ENCODE measurements at regions not wholly inside any gene's neighbourhood (a gene's known extent, or its start where the extent isn't known, plus 50 kb on each side); places are given as distances from the start of the nearest gene placed in this dataset.
"Not testable (repeated sequence)": the region's sequence is repeated elsewhere in the genome, so short reads cannot be mapped to it uniquely, and the experiment has no call there.

DNA sequence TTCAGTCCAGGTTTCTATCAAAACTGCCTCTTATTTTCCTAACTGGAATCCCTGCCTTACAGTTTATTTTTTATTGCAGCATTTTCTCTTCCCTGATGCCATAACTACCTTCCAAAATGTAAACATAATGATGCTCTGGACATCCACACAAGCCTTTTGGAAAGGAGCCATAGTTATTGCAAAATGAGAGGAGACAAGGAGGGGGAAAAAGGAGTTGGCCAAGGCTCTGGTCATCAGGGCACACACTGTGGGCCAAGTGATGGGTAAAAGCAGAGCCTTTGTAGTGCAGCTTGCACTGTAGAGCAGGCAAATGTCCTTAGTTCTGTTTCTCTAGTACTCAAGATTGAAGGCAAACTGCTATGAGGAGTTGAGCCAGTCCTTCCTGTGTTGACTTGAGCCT lies 289.3 kb upstream of the MTPN start:
- TF ChIP-seq, protein P1, sequence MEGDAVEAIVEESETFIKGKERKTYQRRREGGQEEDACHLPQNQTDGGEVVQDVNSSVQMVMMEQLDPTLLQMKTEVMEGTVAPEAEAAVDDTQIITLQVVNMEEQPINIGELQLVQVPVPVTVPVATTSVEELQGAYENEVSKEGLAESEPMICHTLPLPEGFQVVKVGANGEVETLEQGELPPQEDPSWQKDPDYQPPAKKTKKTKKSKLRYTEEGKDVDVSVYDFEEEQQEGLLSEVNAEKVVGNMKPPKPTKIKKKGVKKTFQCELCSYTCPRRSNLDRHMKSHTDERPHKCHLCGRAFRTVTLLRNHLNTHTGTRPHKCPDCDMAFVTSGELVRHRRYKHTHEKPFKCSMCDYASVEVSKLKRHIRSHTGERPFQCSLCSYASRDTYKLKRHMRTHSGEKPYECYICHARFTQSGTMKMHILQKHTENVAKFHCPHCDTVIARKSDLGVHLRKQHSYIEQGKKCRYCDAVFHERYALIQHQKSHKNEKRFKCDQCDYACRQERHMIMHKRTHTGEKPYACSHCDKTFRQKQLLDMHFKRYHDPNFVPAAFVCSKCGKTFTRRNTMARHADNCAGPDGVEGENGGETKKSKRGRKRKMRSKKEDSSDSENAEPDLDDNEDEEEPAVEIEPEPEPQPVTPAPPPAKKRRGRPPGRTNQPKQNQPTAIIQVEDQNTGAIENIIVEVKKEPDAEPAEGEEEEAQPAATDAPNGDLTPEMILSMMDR (IDR thresholded peaks at IDR 0.05; ENCODE audit: unreplicated experiment in 3 of 3) = no peak
- Mint-ChIP-seq H3K4me1 (no peaks in the 10 kb centered on the region), H3K9me3 (peaks cover 50% of the 10 kb centered on the region)

DNA sequence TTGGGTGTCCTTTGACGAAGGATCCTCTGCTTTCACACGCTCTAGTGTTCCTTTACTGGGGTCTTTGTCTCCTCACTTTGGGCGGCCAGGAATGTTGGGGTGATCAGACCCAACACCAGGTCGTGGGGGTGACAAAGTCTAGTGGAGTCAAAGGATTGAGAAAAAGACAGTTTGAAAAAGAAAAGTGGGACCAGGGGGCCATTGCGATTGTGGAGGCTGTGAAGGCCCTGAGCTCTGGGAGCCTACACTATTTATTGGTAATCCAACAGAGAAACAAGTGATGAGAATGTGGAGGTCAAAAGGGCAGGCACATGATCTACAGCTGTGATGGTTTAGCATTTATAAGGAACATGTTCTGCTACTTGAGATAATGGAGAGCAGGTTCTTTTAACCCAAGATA lies 287.1 kb upstream of the MTPN start:
- not testable (repeated sequence) for H3K27ac Mint-ChIP-seq; H3K36me3 Mint-ChIP-seq (ENCODE audit: low read depth); H3K4me1 Mint-ChIP-seq; H3K27me3 Mint-ChIP-seq (ENCODE audit: low read depth); H3K4me3 Mint-ChIP-seq
- peaks cover 67% of the 10 kb centered on the region for H3K9me3 Mint-ChIP-seq

More for the DNA sequence above, 289.3 kb upstream of the MTPN start:
- no peaks in the 10 kb centered on the region for H3K27me3 Mint-ChIP-seq (ENCODE audit: low read depth)
- peaks cover 4% of the 10 kb centered on the region for H3K36me3 Mint-ChIP-seq (ENCODE audit: low read depth)
- no peak overlapping the region for H3K27ac Mint-ChIP-seq
- no peak overlapping the region for H3K4me3 Mint-ChIP-seq

DNA sequence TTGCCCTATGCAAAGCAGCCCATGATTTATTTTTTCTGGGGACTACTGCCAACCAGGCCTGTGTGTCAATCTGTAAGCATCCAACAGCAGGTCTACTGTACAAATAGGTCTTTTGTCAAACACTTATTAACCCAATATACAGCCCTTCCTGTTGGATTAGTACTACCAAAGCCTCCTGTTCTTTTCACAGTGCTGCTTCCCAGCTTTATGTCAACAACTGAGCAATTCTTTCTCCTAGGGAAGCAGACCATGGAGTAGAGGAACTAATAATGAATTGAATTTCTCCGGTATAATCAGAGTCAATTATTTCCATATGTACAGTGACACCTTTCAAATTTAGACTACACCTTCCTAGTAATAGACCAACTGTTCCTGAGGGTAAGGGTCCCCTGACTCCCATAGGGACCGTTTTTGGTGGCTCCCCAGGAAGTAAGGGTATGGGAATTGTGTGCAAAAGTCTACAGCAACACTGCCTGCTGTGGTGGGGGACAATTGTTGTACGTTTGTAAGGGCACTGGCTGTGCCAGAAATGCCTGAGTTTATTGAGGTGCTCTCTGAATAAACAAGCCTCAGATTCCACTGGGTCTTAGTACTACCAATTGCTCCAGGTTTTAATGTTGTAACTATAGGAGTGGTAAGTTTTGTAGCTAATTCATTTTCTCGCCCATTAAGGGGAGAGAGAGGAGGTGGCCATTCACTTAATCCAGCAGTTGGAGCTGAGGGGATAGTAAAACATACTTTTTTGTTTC lies 286.1 kb upstream of the MTPN start:
- not testable (repeated sequence) for H3K27ac Mint-ChIP-seq; H3K36me3 Mint-ChIP-seq (ENCODE audit: low read depth); H3K4me3 Mint-ChIP-seq; H3K4me1 Mint-ChIP-seq; H3K27me3 Mint-ChIP-seq (ENCODE audit: low read depth)
- peaks cover 62% of the 10 kb centered on the region for H3K9me3 Mint-ChIP-seq

DNA sequence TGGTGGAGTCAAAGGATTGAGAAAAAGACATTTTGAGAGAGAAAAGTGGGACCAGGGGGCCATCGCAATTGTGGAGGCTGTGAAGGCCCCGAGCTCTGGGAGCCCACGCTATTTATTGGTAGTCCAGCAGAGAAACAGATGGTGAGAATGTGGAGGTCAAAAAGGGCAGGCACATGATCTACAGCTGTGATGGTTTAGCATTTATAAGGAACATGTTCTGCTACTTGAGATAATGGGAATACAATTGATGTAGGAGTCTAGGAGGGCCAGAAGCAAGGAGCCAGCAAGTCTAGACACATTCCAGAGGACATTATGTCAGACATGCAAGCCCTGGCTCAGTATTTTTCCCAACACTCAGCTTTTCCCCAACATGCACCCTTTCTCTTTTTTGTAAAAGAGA lies 283.4 kb upstream of the MTPN start:
- not testable (repeated sequence) for H3K36me3 Mint-ChIP-seq (ENCODE audit: low read depth); H3K27me3 Mint-ChIP-seq (ENCODE audit: low read depth); H3K4me1 Mint-ChIP-seq; H3K27ac Mint-ChIP-seq; H3K4me3 Mint-ChIP-seq
- H3K9me3 Mint-ChIP-seq = peaks cover 44% of the 10 kb centered on the region

DNA sequence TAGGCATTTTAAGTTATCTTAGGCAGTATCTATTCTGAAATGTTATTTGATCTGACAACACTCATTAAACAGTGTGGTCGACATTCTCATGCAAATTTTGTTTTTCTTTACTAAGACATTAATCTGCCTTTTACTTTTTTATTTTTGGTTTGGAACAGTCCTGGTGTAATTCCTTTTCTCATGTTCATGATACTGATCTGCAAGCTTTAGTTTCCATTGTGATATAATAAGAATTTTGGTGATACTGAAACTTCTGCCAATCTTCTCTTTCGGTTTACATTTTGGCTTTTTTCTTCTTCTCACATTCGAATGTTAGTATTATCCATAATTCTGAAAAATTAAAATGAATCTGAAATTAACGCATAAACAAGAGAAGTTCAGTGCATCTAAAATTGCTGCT lies 281.9 kb upstream of the MTPN start:
- Mint-ChIP-seq H3K27ac (no peak overlapping the region), H3K27me3 (ENCODE audit: low read depth) (peaks cover 5% of the 10 kb centered on the region), H3K36me3 (ENCODE audit: low read depth) (peaks cover under 1% of the 10 kb centered on the region), H3K9me3 (peaks cover 45% of the 10 kb centered on the region), H3K4me1 (no peaks in the 10 kb centered on the region), H3K4me3 (no peak overlapping the region)
- TF ChIP-seq, protein P1 (IDR thresholded peaks at IDR 0.05; ENCODE audit: unreplicated experiment in 3 of 3) = no peak

DNA sequence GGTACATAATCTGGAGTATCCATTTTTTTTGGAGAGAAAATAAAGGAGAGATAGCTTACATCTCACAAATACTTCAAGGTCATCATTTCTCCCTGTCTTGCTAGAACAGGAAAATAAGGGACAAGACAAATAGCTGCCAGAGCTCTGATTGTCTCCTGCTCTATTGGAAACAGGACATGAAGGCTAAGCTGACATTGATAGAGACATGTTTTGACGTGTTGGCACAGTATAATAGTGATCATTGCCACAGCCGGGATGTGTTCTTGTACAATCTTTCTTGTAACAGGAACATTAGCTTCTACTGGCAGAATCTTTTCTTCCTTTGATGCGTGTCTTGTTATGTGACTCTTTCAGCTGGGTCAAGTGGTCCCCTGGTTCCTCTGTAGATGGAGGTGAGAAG lies 279.3 kb upstream of the MTPN start:
- H3K4me1 Mint-ChIP-seq = no peaks in the 10 kb centered on the region
- no peak overlapping the region for H3K27ac Mint-ChIP-seq
- no peak overlapping the region for H3K4me3 Mint-ChIP-seq
- no peaks in the 10 kb centered on the region for H3K36me3 Mint-ChIP-seq (ENCODE audit: low read depth)
- H3K9me3 Mint-ChIP-seq = peaks cover 24% of the 10 kb centered on the region
- peaks cover 5% of the 10 kb centered on the region for H3K27me3 Mint-ChIP-seq (ENCODE audit: low read depth)
- TF ChIP-seq, protein P1 (IDR thresholded peaks at IDR 0.05; ENCODE audit: unreplicated experiment in 3 of 3) = no peak

DNA sequence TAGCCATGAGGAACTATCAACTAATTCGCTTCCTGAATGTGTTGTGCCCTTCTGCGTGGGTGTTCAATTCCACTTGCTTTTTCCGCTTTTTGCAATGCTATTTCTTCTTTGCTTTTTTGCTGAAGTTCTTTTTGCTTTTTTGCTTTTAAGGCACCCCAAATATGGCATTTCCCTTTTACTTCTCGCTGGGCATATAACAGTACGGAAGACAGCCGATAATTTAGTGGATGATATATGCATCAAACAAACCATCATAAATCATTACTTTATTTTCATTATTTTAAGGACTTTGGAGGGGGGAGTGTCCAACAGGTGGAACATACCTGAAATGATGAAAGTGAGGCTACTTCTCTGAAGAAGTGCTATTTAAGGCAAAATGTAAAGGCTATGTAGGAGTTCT lies 277.0 kb upstream of the MTPN start:
- Mint-ChIP-seq H3K4me1 (no peaks in the 10 kb centered on the region), H3K36me3 (ENCODE audit: low read depth) (no peaks in the 10 kb centered on the region), H3K9me3 (peaks cover 6% of the 10 kb centered on the region), H3K27ac (no peak overlapping the region), H3K27me3 (ENCODE audit: low read depth) (peaks cover 5% of the 10 kb centered on the region), H3K4me3 (no peak overlapping the region)
- TF ChIP-seq, protein P1 (IDR thresholded peaks at IDR 0.05; ENCODE audit: unreplicated experiment in 3 of 3) = no peak

Measured in nephron (organoid).